HG02973 (cell line): ENCODE measurements at regions not wholly inside any gene's neighbourhood (a gene's known extent, or its start where the extent isn't known, plus 50 kb on each side); places are given as distances from the start of the nearest gene placed in this dataset.
A peak's percentile ranks its signal among the peaks of the same experiment; 100 is the strongest.
"Not testable (repeated sequence)": the region's sequence is repeated elsewhere in the genome, so short reads cannot be mapped to it uniquely, and the experiment has no call there.

Source experiments
- ATAC-seq: cut with Tn5 transposase; IDR thresholded peaks from one replicate; pipeline ENCODE4 v1.9.1; 2021; ENCODE audit warnings: moderate library complexity; ENCODE audit not compliant: unreplicated experiment

DNA sequence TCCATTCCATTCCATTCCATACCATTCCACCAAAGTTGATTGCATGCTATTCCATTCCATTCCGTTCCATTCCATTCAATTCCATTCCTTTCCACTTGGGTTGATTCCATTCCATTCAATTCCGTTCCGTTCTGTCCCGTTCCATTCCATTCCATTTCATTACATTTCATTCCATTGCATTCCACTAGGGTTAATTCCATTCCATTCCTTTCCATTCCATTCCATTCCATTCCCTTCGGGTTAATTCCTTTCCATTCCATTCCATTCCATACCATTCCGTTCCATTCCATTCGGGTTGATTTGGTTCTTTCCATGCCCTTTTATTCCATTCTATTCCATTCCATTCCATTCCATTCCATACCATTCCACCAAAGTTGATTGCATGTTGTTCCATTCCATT, 131.9 kb downstream of the CWH43 start:
- not testable (repeated sequence) for ATAC-seq

DNA sequence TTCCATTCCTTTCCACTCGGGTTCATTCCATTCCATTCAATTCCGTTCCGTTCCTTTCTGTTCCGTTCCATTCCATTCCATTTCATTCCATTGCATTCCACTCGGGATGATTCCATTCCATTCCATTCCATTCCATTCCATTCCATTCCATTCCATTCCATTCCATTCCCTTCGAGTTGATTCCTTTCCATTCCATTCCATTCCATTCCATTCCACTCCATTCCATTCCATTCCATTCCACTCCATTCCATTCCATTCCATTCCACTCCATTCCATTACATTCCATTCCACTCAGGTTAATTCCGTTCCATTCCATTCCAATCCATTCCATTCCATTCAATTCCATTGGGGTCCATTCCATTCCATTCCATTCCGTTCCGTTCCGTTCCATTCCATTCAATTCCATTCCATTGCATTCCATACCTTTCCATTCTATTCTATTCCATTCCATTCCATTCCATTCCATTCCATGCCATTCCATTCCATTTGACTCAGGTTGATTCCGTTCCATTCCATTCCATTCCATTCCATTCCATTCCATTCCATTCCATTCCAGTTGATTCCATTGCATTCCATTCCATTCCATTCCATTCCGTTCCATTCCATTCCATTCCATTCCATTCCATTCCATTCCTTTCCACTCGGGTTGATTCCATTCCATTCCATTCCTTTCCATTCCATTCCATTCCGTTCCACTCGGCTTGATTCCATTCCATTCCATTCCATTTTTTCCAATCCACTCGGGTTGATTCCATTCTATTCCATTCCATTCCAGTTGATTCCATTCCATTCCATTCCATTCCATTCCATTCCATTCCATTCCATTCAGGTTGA, 132.5 kb downstream of the CWH43 start:
- ATAC-seq = peak; percentile 59

GRCh38 chr4:49119345-49119744, 133.3 kb downstream of the CWH43 start:
- ATAC-seq = not testable (repeated sequence)

GRCh38 chr4:49120042-49120779, 134.1 kb downstream of the CWH43 start:
- not testable (repeated sequence) for ATAC-seq

- not testable (repeated sequence) for ATAC-seq
Measured at GRCh38 chr4:49120804-49121203, 134.7 kb downstream of the CWH43 start.

GRCh38 chr4:49126443-49126842, 140.4 kb downstream of the CWH43 start:
- ATAC-seq = not testable (repeated sequence)

GRCh38 chr4:49126858-49127257, 140.8 kb downstream of the CWH43 start:
- not testable (repeated sequence) for ATAC-seq

DNA sequence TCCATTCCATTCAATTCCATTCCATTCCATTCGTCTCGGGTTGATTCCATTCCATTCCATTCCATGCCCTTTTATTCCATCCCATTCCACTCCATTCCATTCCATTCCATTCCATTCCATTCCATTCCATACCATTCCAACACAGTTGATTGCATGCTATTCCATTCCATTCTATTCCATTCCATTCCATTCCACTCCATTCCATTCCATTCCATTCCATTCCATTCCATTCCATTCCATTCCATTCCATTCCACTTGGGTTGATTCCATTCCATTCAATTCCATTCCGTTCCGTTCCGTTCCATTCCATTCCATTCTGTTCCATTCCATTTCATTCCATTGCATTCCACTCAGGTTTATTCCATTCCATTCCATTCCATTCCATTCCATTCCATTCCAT, 143.3 kb downstream of the CWH43 start:
- ATAC-seq = not testable (repeated sequence)

DNA sequence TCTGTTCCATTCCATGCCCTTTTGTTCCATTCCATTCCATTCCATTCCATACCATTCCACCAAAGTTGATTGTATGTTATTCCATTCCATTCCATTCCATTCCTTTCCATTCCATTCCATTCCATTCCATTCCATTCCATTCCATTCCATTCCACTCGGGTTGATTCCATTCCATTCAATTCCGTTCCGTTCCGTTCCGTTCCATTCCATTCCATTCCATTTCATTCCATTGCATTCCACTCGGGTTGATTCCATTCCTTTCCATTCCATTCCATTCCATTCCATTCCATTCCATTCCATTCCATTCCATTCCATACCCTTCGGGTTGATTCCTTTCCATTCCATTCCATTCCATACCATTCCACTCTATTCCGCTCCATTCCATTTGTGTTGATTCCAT, 143.8 kb downstream of the CWH43 start:
- not testable (repeated sequence) for ATAC-seq

DNA sequence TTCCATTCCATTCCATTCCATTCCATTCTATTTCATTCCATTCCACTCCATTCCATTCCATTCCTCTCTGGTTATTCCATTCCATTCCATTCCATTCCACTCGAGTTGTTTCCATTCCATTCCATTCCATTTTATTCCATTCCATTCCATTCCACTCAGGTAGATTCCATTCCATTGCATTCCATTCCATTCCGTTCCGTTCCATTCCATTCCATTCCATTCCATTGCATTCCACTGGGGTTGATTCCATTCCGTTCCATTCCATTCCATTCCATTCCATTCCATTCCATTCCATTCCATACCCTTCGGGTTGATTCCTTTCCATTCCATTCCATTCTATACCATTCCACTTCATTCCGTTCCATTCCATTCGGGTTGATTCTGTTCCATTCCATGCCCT, 144.6 kb downstream of the CWH43 start:
- ATAC-seq = not testable (repeated sequence)

GRCh38 chr4:49137043-49137442, 151.0 kb downstream of the CWH43 start:
- ATAC-seq = peak; percentile 48

GRCh38 chr4:49137961-49138360, 151.9 kb downstream of the CWH43 start:
- not testable (repeated sequence) for ATAC-seq

DNA sequence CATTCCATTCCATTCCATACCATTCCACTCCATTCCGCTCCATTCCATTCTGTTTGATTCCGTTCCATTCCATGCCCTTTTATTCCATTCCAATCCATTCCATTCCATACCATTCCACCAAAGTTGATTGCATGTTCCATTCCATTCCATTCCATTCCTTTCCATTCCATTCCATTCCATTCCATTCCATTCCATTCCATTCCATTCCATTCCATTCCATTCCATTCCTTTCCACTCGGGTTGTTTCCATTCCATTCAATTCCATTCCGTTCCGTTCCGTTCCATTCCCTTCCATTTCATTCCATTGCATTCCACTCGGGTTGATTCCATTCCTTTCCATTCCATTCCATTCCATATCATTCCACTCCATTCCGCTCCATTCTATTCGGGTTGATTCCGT, 152.7 kb downstream of the CWH43 start:
- ATAC-seq = not testable (repeated sequence)

DNA sequence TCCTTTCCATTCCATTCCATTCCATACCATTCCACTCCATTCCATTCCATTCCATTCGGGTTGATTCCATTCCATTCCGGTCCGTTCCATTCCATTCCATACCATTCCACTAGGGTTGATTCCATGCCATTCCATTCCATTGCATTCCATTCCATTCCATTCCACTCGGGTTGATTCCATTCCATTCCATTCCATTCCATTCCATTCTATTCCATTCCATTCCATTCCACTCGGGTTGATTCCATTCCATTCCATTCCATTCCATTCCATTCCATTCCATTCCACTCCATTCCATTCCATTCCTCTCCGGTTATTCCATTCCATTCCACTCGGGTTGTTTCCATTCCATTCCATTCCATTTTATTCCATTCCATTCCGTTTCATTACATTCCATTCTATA, 153.4 kb downstream of the CWH43 start:
- peak; percentile 40 for ATAC-seq

GRCh38 chr4:49140351-49140750, 154.3 kb downstream of the CWH43 start:
- ATAC-seq = not testable (repeated sequence)

DNA sequence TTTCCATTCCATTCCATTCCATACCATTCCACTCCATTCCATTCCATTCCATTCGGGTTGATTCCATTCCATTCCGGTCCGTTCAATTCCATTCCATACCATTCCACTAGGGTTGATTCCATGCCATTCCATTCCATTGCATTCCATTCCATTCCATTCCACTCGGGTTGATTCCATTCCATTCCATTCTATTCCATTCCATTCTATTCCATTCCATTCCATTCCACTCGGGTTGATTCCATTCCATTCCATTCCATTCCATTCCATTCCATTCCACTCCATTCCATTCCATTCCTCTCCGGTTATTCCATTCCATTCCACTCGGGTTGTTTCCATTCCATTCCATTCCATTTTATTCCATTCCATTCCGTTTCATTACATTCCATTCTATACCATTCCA, 155.9 kb downstream of the CWH43 start:
- peak; percentile 27 for ATAC-seq

DNA sequence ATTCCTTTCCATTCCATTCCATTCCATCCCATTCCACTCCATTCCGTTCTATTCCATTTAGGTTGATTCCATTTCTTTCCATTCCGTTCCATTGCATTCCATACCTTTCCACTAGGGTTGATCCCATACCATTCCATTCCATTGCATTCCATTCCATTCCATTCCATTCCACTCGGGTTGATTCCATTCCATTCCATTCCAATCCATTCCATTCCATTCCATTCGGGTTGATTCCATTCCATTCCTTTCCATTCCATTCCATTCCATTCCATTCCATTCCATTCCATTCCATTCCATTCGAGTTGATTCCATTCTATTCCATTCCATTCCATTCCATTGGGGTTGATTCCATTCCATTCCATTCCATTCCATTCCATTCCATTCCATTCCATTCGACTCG, 161.1 kb downstream of the CWH43 start:
- peak; percentile 51 for ATAC-seq

DNA sequence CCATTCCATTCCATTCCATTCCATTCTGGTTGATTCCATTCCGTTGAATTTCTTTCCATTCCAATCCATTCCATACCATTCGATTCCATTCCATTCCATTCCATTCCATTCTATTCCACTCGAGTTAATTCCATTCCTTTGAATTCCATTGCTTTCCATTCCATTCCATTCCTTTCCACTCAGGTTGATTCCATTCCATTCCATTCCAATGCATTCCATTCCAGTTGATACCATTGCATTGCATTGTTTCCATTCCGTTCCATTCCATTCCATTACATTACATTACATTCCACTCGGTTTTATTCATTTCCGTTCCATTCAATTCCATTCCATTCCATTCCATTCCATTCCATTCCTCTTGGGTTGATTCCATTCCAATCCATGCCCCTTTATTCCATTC, 161.5 kb downstream of the CWH43 start:
- ATAC-seq = not testable (repeated sequence)

- peak; percentile 78 for ATAC-seq
Measured at GRCh38 chr4:49149006-49149975, 163.2 kb downstream of the CWH43 start.

DNA sequence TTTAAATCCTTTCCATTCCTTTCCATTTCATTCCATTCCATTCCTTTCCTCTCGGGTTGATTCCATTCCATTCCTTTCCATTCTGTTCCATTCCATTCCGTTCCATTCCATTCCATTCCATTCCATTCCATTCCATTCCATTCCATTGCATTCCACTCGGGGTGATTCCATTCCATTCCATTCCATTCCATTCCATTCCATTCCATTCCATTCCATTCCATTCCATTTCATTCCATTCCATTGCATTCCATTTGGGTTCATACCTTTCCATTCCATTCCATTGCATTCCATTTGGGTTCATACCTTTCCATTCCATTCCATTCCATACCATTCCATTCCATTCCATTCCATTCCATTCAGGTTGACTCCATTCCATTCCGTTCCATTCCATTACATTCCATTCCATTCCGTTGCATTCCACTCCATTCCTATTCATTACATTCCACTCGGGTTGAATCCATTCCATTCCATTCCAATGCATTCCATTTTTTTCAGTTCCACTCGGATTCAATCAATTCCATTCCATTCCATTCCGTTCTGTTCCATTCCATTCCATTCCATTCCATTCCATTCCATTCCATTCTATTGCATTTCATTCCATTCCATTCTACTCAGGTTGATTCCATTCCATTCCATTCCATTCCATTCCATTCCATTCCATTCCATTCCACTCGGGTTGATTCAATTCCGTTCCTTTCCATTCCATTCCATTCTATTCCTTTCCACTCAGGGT, 164.4 kb downstream of the CWH43 start:
- ATAC-seq = not testable (repeated sequence)
